ENCODE measurements at regions not wholly inside any gene's neighbourhood (a gene's known extent, or its start where the extent isn't known, plus 50 kb on each side); places are given as distances from the start of the nearest gene placed in this dataset.

DNA sequence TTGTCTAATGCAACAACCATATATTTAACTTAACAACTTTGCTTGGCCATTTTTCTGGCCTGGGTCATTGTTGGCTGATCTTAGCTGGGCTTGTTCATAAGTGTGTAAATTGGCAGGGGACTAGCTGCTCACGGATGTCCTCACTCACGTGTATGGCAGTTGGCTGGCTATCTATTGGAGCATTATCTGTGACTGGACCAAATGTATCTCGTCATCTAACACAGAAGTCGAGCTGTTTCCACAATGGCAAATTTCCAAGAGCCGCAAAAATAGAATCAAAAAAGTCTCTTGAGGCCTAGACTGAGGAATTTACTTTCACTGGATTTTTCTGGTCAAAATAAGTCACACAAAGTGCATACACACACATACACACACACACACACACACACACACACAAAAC is 893.3 kb downstream of the FAM181B start:
- TF ChIP-seq POLR2AphosphoS5 (IDR thresholded peaks at IDR 0.05; ENCODE audit: low read depth) (no peak), GABPA (IDR thresholded peaks at IDR 0.05; ENCODE audit: low read depth) (no peak), REST (IDR thresholded peaks at IDR 0.05; ENCODE audit: insufficient replicate concordance, low read depth) (no peak)
- TF ChIP-seq, protein P1, sequence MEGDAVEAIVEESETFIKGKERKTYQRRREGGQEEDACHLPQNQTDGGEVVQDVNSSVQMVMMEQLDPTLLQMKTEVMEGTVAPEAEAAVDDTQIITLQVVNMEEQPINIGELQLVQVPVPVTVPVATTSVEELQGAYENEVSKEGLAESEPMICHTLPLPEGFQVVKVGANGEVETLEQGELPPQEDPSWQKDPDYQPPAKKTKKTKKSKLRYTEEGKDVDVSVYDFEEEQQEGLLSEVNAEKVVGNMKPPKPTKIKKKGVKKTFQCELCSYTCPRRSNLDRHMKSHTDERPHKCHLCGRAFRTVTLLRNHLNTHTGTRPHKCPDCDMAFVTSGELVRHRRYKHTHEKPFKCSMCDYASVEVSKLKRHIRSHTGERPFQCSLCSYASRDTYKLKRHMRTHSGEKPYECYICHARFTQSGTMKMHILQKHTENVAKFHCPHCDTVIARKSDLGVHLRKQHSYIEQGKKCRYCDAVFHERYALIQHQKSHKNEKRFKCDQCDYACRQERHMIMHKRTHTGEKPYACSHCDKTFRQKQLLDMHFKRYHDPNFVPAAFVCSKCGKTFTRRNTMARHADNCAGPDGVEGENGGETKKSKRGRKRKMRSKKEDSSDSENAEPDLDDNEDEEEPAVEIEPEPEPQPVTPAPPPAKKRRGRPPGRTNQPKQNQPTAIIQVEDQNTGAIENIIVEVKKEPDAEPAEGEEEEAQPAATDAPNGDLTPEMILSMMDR (IDR thresholded peaks at IDR 0.05; ENCODE audit: insufficient read depth, low read length) = no peak

Measured in HL-60 (cell line).